B cell (primary cell): ENCODE measurements at regions not wholly inside any gene's neighbourhood (a gene's known extent, or its start where the extent isn't known, plus 50 kb on each side); places are given as distances from the start of the nearest gene placed in this dataset.

Experiments
- EZH2 ChIP-seq: IDR thresholded peaks from 2 replicates; pipeline ENCODE4 v1.6.1; 2012; ENCODE audit warnings: borderline replicate concordance, low read depth, mild to moderate bottlenecking, moderate library complexity, low read length; ENCODE audit not compliant: insufficient read depth, poor library complexity, severe bottlenecking
- TF ChIP-seq, protein P1 (sequence below): fragments of 200-600 bp; IDR thresholded peaks from one replicate; pipeline ENCODE4 v1.8.0; 2022; ENCODE audit warnings: antibody characterized with exemption, mild to moderate bottlenecking

DNA sequence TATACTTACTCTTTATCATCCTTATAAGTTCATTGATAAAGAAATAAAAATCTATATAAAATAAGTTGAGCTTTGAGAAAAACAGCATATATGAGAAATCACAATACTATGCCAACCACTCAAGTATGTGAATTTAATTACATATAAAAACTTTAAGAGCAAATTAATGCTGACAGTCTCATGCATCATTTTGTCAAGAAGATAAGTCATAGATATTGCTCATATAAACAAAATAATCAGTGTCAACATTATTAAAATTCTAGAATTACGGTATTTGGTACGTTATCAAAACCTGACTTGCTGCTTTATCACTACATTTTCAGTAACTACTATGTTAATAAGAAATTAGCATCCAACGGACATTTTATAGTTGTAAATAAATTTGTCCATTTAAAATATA lies 111.2 kb downstream of the FBXO8 start:
- TF ChIP-seq EZH2: no peak
- TF ChIP-seq, protein P1, sequence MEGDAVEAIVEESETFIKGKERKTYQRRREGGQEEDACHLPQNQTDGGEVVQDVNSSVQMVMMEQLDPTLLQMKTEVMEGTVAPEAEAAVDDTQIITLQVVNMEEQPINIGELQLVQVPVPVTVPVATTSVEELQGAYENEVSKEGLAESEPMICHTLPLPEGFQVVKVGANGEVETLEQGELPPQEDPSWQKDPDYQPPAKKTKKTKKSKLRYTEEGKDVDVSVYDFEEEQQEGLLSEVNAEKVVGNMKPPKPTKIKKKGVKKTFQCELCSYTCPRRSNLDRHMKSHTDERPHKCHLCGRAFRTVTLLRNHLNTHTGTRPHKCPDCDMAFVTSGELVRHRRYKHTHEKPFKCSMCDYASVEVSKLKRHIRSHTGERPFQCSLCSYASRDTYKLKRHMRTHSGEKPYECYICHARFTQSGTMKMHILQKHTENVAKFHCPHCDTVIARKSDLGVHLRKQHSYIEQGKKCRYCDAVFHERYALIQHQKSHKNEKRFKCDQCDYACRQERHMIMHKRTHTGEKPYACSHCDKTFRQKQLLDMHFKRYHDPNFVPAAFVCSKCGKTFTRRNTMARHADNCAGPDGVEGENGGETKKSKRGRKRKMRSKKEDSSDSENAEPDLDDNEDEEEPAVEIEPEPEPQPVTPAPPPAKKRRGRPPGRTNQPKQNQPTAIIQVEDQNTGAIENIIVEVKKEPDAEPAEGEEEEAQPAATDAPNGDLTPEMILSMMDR: no peak
